ENCODE measurements at regions not wholly inside any gene's neighbourhood (a gene's known extent, or its start where the extent isn't known, plus 50 kb on each side); places are given as distances from the start of the nearest gene placed in this dataset.

DNA sequence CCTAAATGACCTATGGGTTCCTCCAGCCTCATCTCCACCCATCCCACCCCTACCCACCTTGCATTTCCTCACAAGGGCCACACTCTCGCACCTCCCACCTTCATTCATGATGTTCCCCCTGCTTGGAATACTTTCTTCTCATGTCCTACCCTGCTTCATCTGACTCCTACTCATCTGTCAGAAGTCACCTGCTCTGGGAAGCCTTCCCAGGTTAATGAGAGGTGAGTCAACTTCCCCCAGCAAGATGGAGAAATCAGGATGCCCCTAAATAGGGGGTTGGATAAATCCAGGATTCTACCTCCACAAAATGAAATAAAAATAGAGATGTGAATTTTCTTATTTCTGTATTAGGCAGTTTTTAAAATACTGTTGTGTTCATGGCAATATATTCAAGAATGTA, 51.0 kb upstream of the WSB1 start:
- no peak for ATAC-seq
- intact Hi-C loops (cut with DNase I) = loop anchor here (10.0 kb wide), 1 partner anchor 92 kb away; no protein-coding TSS in a partner anchor

DNA sequence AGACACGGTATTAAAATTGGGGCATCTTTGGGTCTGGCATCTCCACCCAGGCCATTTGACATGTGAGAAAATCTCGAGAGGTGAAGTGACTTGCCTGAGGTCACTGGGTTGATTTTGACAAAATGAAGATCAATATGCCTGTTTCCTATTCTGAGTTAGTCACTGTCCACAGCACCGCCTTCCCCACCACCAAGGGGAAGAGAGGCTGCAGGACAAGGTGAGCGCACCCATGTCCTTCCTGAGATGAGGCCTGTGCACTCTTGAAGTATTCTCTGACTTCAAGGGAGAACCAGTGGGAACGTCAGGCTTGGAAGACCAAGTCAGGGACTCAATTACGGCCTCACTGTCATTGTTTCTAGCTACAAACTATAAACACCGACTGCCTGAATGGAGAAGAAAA, 49.9 kb upstream of the WSB1 start:
- Histone ChIP-seq H3K4me1 (peaks cover 80% of the 10 kb centered on the region), H3K9me3 (no peaks in the 10 kb centered on the region), H3K4me3 (no peak overlapping the region), H3K27ac (peak overlapping the region; percentile 83), H3K36me3 (no peaks in the 10 kb centered on the region), H3K27me3 (no peaks in the 10 kb centered on the region)
- intact Hi-C loops (cut with DNase I) = loop anchor here (10.0 kb wide), 1 partner anchor 91 kb away; no protein-coding TSS in a partner anchor
- ATAC-seq (no peak), DNase-seq (no peak)
- TF ChIP-seq, protein P1, sequence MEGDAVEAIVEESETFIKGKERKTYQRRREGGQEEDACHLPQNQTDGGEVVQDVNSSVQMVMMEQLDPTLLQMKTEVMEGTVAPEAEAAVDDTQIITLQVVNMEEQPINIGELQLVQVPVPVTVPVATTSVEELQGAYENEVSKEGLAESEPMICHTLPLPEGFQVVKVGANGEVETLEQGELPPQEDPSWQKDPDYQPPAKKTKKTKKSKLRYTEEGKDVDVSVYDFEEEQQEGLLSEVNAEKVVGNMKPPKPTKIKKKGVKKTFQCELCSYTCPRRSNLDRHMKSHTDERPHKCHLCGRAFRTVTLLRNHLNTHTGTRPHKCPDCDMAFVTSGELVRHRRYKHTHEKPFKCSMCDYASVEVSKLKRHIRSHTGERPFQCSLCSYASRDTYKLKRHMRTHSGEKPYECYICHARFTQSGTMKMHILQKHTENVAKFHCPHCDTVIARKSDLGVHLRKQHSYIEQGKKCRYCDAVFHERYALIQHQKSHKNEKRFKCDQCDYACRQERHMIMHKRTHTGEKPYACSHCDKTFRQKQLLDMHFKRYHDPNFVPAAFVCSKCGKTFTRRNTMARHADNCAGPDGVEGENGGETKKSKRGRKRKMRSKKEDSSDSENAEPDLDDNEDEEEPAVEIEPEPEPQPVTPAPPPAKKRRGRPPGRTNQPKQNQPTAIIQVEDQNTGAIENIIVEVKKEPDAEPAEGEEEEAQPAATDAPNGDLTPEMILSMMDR (IDR thresholded peaks at IDR 0.05) = no peak

More for the DNA sequence above, 51.0 kb upstream of the WSB1 start:
- no peaks in the 10 kb centered on the region for H3K27me3 ChIP-seq
- peak overlapping the region; percentile 83 for H3K27ac ChIP-seq
- no peaks in the 10 kb centered on the region for H3K9me3 ChIP-seq
- no peak overlapping the region for H3K4me3 ChIP-seq
- no peaks in the 10 kb centered on the region for H3K36me3 ChIP-seq
- no peak for DNase-seq
- TF ChIP-seq, protein P1 (IDR thresholded peaks at IDR 0.05) = no peak
- H3K4me1 ChIP-seq = peaks cover 76% of the 10 kb centered on the region

All from upper lobe of right lung (tissue), 1 donor.